ENCODE measurements at regions not wholly inside any gene's neighbourhood (a gene's known extent, or its start where the extent isn't known, plus 50 kb on each side); places are given as distances from the start of the nearest gene placed in this dataset.
"Not testable (repeated sequence)": the region's sequence is repeated elsewhere in the genome, so short reads cannot be mapped to it uniquely, and the experiment has no call there.

DNA sequence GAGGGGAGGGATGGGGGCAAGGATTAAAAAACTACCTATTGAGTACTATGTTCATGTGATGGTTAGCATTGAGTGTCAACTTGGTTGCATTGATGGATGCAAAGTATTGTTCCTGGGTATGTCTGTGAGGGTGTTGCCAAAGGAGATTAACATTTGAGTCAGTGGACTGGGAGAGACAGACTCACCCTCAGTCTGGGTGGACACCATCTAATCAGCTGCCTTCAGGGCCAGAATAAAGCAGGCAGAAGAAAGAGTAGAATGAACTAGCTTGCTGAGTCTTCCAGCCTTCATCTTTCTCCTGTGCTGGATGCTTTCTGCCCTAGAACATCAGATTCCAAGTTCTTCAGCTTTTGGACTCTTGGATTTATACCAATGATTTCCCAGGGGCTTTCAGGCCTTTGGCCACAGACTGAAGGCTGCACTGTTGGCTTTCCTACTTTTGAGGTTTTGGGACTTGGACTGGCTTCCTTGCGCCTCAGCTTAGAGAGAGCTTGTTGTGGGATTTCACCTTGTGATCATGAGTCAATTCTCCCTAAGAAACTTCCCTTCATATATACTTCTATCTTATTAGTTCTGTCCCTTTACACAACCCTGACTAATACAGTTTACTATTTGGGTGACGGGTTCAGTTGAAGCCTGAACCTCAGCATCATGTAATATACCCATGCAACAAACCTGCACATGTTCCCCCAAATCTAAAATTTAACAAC lies 70.2 kb downstream of the MTNR1B start:
- TF ChIP-seq, protein P1, sequence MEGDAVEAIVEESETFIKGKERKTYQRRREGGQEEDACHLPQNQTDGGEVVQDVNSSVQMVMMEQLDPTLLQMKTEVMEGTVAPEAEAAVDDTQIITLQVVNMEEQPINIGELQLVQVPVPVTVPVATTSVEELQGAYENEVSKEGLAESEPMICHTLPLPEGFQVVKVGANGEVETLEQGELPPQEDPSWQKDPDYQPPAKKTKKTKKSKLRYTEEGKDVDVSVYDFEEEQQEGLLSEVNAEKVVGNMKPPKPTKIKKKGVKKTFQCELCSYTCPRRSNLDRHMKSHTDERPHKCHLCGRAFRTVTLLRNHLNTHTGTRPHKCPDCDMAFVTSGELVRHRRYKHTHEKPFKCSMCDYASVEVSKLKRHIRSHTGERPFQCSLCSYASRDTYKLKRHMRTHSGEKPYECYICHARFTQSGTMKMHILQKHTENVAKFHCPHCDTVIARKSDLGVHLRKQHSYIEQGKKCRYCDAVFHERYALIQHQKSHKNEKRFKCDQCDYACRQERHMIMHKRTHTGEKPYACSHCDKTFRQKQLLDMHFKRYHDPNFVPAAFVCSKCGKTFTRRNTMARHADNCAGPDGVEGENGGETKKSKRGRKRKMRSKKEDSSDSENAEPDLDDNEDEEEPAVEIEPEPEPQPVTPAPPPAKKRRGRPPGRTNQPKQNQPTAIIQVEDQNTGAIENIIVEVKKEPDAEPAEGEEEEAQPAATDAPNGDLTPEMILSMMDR (IDR thresholded peaks at IDR 0.05) = no peak
- DNase-seq (ENCODE audit: low spot score) = no peak
- no peak overlapping the region for H3K27ac ChIP-seq

GRCh38 chr11:93041682-93042081 lies 72.2 kb downstream of the MTNR1B start:
- Histone ChIP-seq H3K27me3 (no peaks in the 10 kb centered on the region), H3K36me3 (no peaks in the 10 kb centered on the region), H3K4me3 (no peak overlapping the region), H3K27ac (no peak overlapping the region), H3K9me3 (no peaks in the 10 kb centered on the region), H3K4me1 (no peaks in the 10 kb centered on the region)
- DNase-seq (ENCODE audit: low spot score) = no peak
- TF ChIP-seq, protein P1 (IDR thresholded peaks at IDR 0.05) = no peak

More for the DNA sequence above, 70.2 kb downstream of the MTNR1B start:
- H3K4me1 ChIP-seq = no peaks in the 10 kb centered on the region
- H3K27me3 ChIP-seq = no peaks in the 10 kb centered on the region
- H3K9me3 ChIP-seq = no peaks in the 10 kb centered on the region
- no peak overlapping the region for H3K4me3 ChIP-seq
- H3K36me3 ChIP-seq = no peaks in the 10 kb centered on the region

GRCh38 chr11:93043186-93043585 lies 73.7 kb downstream of the MTNR1B start:
- not testable (repeated sequence) for DNase-seq (ENCODE audit: low spot score); H3K4me1 ChIP-seq; H3K27ac ChIP-seq; H3K27me3 ChIP-seq; H3K36me3 ChIP-seq; H3K9me3 ChIP-seq; H3K4me3 ChIP-seq

GRCh38 chr11:93049740-93050139 lies 80.3 kb downstream of the MTNR1B start:
- no peaks in the 10 kb centered on the region for H3K36me3 ChIP-seq
- H3K4me3 ChIP-seq = no peak overlapping the region
- TF ChIP-seq, protein P1 (IDR thresholded peaks at IDR 0.05) = no peak

GRCh38 chr11:93051186-93051585 lies 81.7 kb downstream of the MTNR1B start:
- no peaks in the 10 kb centered on the region for H3K4me1 ChIP-seq
- H3K4me3 ChIP-seq = no peak overlapping the region
- DNase-seq (ENCODE audit: low spot score) = no peak
- TF ChIP-seq, protein P1 (IDR thresholded peaks at IDR 0.05) = no peak
- H3K9me3 ChIP-seq = no peaks in the 10 kb centered on the region
- no peak overlapping the region for H3K27ac ChIP-seq
- H3K27me3 ChIP-seq = no peaks in the 10 kb centered on the region
- H3K36me3 ChIP-seq = no peaks in the 10 kb centered on the region

More at GRCh38 chr11:93049740-93050139, 80.3 kb downstream of the MTNR1B start:
- H3K27ac ChIP-seq = no peak overlapping the region
- no peaks in the 10 kb centered on the region for H3K27me3 ChIP-seq
- no peak for DNase-seq (ENCODE audit: low spot score)
- no peaks in the 10 kb centered on the region for H3K9me3 ChIP-seq
- no peaks in the 10 kb centered on the region for H3K4me1 ChIP-seq

GRCh38 chr11:93053864-93054263 lies 84.4 kb downstream of the MTNR1B start:
- Histone ChIP-seq H3K36me3 (no peaks in the 10 kb centered on the region), H3K9me3 (no peaks in the 10 kb centered on the region), H3K27ac (no peak overlapping the region), H3K4me3 (no peak overlapping the region), H3K27me3 (no peaks in the 10 kb centered on the region), H3K4me1 (no peaks in the 10 kb centered on the region)
- TF ChIP-seq, protein P1 (IDR thresholded peaks at IDR 0.05) = no peak
- no peak for DNase-seq (ENCODE audit: low spot score)
